CD14-positive monocyte (primary cell): ENCODE measurements at regions not wholly inside any gene's neighbourhood (a gene's known extent, or its start where the extent isn't known, plus 50 kb on each side); places are given as distances from the start of the nearest gene placed in this dataset.

Source experiments
- DNase-seq, 3 donors: peaks; one replicate each; pipeline ENCODE4 v3.0.0-alpha.2; 2011 to 2022
- H2AFZ ChIP-seq: 2 replicates; pipeline ENCODE4 v1.6.0; 2012; ENCODE audit warnings: mild to moderate bottlenecking, low read depth, low read length, inconsistent platforms; ENCODE audit not compliant: insufficient read depth, poor library complexity, severe bottlenecking
- H3K27ac ChIP-seq, 2 donors: 1 replicate in 1 of 2; 2 replicates in 1 of 2; pipeline ENCODE4 v1.5.1; 2012 to 2013; ENCODE audit warnings: low read length in 2 of 2, control low read depth in 1 of 2, inconsistent platforms in 1 of 2, low read depth in 1 of 2, mild to moderate bottlenecking in 1 of 2
- H3K27me3 ChIP-seq, 2 donors: one replicate each; pipeline versions ENCODE4 v1.6.0 to v1.6.1; 2011 to 2013; ENCODE audit warnings: low read length in 2 of 2; ENCODE audit not compliant: control insufficient read depth in 2 of 2, insufficient read depth in 2 of 2
- H3K36me3 ChIP-seq, 2 donors: replicated peaks in 1 of 2; 1 replicate in 1 of 2; 2 replicates in 1 of 2; pipeline versions ENCODE4 v1.5.1 to v1.6.1; 2012 to 2013; ENCODE audit warnings: low read length in 2 of 2, control low read depth in 1 of 2, inconsistent platforms in 1 of 2, mild to moderate bottlenecking in 1 of 2; ENCODE audit not compliant: insufficient read depth in 2 of 2, control insufficient read depth in 1 of 2
- H3K4me1 ChIP-seq, 2 donors: 1 replicate in 1 of 2; 2 replicates in 1 of 2; pipeline versions ENCODE4 v1.5.1 to v1.6.1; 2012 to 2013; ENCODE audit warnings: low read length in 2 of 2, control low read depth in 1 of 2, inconsistent platforms in 1 of 2, mild to moderate bottlenecking in 1 of 2, moderate library complexity in 1 of 2; ENCODE audit not compliant: insufficient read depth in 2 of 2, control insufficient read depth in 1 of 2
- H3K4me2 ChIP-seq: replicated peaks from 2 replicates; pipeline ENCODE3; 2012; ENCODE audit warnings: low read length, moderate library complexity, mild to moderate bottlenecking; ENCODE audit not compliant: poor library complexity, severe bottlenecking; ENCODE audit errors: extremely low read depth
- H3K4me3 ChIP-seq, 3 experiments: fragments of 200-600 bp in 1 of 3; sonication (generic) in 1 of 3; replicated peaks in 1 of 3; 1 replicate in 2 of 3; 2 replicates in 1 of 3; pipeline ENCODE4 v1.5.1; 2011 to 2013; ENCODE audit warnings: low read length in 3 of 3, mild to moderate bottlenecking in 3 of 3, control low read depth in 2 of 3, low read depth in 2 of 3, inconsistent platforms in 1 of 3, moderate library complexity in 1 of 3
- H3K79me2 ChIP-seq: 2 replicates; pipeline ENCODE4 v1.6.0; 2012; ENCODE audit warnings: mild to moderate bottlenecking, control low read depth, inconsistent platforms, low read length, moderate library complexity; ENCODE audit not compliant: insufficient read depth
- H3K9ac ChIP-seq: 2 replicates; pipeline ENCODE4 v1.6.0; 2017; ENCODE audit warnings: low read length, mild to moderate bottlenecking; ENCODE audit not compliant: insufficient read depth, poor library complexity, severe bottlenecking
- H3K9me3 ChIP-seq, 2 donors: replicated peaks in 1 of 2; 1 replicate in 1 of 2; 2 replicates in 1 of 2; pipeline versions ENCODE4 v1.5.1 to v1.6.1; 2012 to 2013; ENCODE audit warnings: low read length in 2 of 2, control low read depth in 1 of 2; ENCODE audit not compliant: control insufficient read depth in 1 of 2, insufficient read depth in 1 of 2
- H4K20me1 ChIP-seq: 2 replicates; pipeline ENCODE4 v1.6.0; 2012; ENCODE audit warnings: mild to moderate bottlenecking, low read length, control low read depth, moderate library complexity; ENCODE audit not compliant: insufficient read depth
- H3K27ac Mint-ChIP-seq, 7 donors: one replicate each; pipeline ENCODE4 v1.8.0; 2020; ENCODE audit warnings: mild to moderate bottlenecking in 7 of 7, mixed read lengths in 7 of 7, moderate library complexity in 6 of 7, inconsistent platforms in 2 of 7
- H3K27me3 Mint-ChIP-seq, 3 donors: one replicate each; pipeline ENCODE4 v1.8.0; 2021 to 2022; ENCODE audit warnings: low read depth in 3 of 3, mild to moderate bottlenecking in 3 of 3, mixed read lengths in 3 of 3, moderate library complexity in 3 of 3, inconsistent platforms in 1 of 3
- H3K36me3 Mint-ChIP-seq, 2 donors: one replicate each; pipeline ENCODE4 v1.8.0; 2020; ENCODE audit warnings: mixed read lengths in 2 of 2, inconsistent platforms in 1 of 2, mild to moderate bottlenecking in 1 of 2
- H3K4me1 Mint-ChIP-seq: one replicate; pipeline ENCODE4 v1.8.0; 2020; ENCODE audit warnings: mild to moderate bottlenecking, mixed read lengths
- H3K4me3 Mint-ChIP-seq, 2 donors: one replicate each; pipeline ENCODE4 v1.8.0; 2020; ENCODE audit warnings: mild to moderate bottlenecking in 2 of 2, mixed read lengths in 2 of 2, moderate library complexity in 1 of 2
- H3K9me3 Mint-ChIP-seq, 7 donors: one replicate each; pipeline ENCODE4 v1.8.0; 2020 to 2022; ENCODE audit warnings: mixed read lengths in 7 of 7, mild to moderate bottlenecking in 6 of 7, moderate library complexity in 6 of 7, inconsistent platforms in 2 of 7
- CTCF ChIP-seq: fragments of 200-600 bp; IDR thresholded peaks from one replicate; pipeline ENCODE4 v1.8.0; 2022; ENCODE audit warnings: antibody characterized with exemption, mild to moderate bottlenecking
- WGBS: methylation state at CpG from one replicate; pipeline ENCODE4 v1.1.5; 2013; ENCODE audit warnings: missing lambda C conversion rate; ENCODE audit not compliant: insufficient coverage; 5-methylcytosine and 5-hydroxymethylcytosine counted together
- intact Hi-C, 2 donors: fragments of 100-400 bp; cut with micrococcal nuclease; formaldehyde crosslinking; loops; one replicate each; pipeline versions ENCODE4 v1.15.0 to v1.15.1; 2023

- Histone ChIP-seq H3K4me1 (no peaks in the 10 kb centered on the region), H3K4me2 (no peak overlapping the region), H3K9me3 (peaks cover 3% of the 10 kb centered on the region in 2 donors), H3K79me2 (no peaks in the 10 kb centered on the region), H3K27ac (no peak overlapping the region), H4K20me1 (no peaks in the 10 kb centered on the region), H3K27me3 (no peaks in the 10 kb centered on the region), H3K36me3 (no peaks in the 10 kb centered on the region), H2AFZ (no peak overlapping the region), H3K9ac (no peak overlapping the region), H3K4me3 (no peak overlapping the region)
- Mint-ChIP-seq H3K36me3 (no peaks in the 10 kb centered on the region), H3K27me3 (no peaks in the 10 kb centered on the region), H3K4me3 (no peak overlapping the region), H3K9me3 (peaks cover 0 to 11% (median 5%) of the 10 kb centered on the region in 7 donors), H3K27ac (no peak overlapping the region), H3K4me1 (no peaks in the 10 kb centered on the region)
- 83% methylated on average over 1 of the region's 9 CpGs for WGBS
- no peak for TF ChIP-seq CTCF
- DNase-seq, result no peak
- intact Hi-C loops, result no loop called here
These were observed 1372.8 kb upstream of the CDH2 start for GRCh38 chr18:29549759-29550158.

GRCh38 chr18:29547626-29548025 is 1370.7 kb upstream of the CDH2 start:
- H3K4me3 Mint-ChIP-seq, result no peak overlapping the region
- H3K27me3 Mint-ChIP-seq, result no peaks in the 10 kb centered on the region
- Histone ChIP-seq H3K4me3 (no peak overlapping the region), H3K9me3 (peaks cover 3% of the 10 kb centered on the region in 2 donors), H3K4me2 (no peak overlapping the region), H2AFZ (no peak overlapping the region), H3K27ac (no peak overlapping the region), H4K20me1 (no peaks in the 10 kb centered on the region), H3K9ac (no peak overlapping the region), H3K79me2 (no peaks in the 10 kb centered on the region), H3K36me3 (no peaks in the 10 kb centered on the region), H3K4me1 (no peaks in the 10 kb centered on the region), H3K27me3 (no peaks in the 10 kb centered on the region)
- no peak overlapping the region for H3K27ac Mint-ChIP-seq
- no peak for TF ChIP-seq CTCF
- H3K9me3 Mint-ChIP-seq, result peaks cover 0 to 11% (median 10%) of the 10 kb centered on the region in 7 donors
- intact Hi-C loops, result no loop called here
- H3K36me3 Mint-ChIP-seq, result no peaks in the 10 kb centered on the region
- no peak for DNase-seq
- no peaks in the 10 kb centered on the region for H3K4me1 Mint-ChIP-seq
